ENCODE measurements at regions not wholly inside any gene's neighbourhood (a gene's known extent, or its start where the extent isn't known, plus 50 kb on each side); places are given as distances from the start of the nearest gene placed in this dataset.
"Not testable (repeated sequence)": the region's sequence is repeated elsewhere in the genome, so short reads cannot be mapped to it uniquely, and the experiment has no call there.

- no peak overlapping the region for H3K4me3 ChIP-seq
- H3K27ac ChIP-seq = no peak overlapping the region
These were observed 200.5 kb downstream of the FGF9 start for GRCh38 chr13:21871382-21871781.

- Histone ChIP-seq H3K27ac (no peak overlapping the region), H3K4me3 (no peak overlapping the region)
These were observed 201.0 kb downstream of the FGF9 start for GRCh38 chr13:21871919-21872318.

DNA sequence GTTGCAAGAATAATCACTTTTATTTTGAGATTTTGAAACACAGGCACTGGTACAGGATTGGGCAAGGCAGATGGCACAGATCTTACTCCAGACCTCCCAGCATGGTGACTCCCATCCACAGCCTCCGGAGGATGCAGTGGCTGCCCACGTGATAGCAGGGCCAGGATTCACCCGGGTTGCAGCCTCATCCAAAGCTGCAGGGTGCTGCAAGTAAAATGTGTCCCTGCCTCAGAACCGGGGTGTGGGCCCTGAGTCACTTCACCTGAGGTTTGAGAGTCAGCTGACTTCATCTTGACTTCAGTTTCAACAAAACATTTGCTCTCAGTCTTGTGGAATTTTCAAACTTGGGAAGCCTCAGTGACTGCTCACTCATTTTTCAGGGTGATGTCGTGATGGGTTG is 201.9 kb downstream of the FGF9 start:
- H3K4me3 ChIP-seq = no peak overlapping the region
- no peak overlapping the region for H3K27ac ChIP-seq

GRCh38 chr13:21875116-21875515 is 204.2 kb downstream of the FGF9 start:
- Histone ChIP-seq H3K27ac (no peak overlapping the region), H3K4me3 (no peak overlapping the region)

DNA sequence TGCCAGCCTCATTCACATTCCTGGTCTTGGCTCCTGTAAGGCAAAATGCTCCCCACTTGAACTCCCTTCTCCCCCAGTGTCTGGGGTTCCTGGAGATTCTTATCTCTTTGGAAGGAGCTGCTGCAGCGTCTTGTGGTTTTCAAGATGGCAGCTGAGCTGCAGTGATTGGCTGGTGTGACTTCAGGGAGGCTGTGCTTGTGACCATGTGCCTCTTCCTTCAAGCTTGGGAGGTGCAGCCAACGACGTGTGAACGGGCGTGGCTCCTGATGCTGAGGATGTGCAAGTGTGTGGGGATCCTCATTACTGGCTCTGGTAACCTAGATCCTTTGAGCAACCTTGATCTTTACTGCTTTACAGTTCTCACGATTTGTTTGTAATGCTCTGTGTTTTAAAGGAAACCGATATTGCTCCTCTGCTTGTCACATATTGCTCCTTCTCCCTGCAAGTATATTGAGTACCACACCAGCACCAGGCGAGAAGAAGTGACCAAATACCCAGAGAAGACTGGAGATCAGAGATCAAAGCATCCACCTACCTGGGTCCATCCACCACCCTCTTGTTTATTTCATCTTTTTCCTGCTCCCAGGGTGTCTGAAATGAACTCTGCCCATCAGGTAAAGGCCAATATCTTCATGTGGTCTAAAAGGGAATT is 208.5 kb downstream of the FGF9 start:
- H3K27ac ChIP-seq = no peak overlapping the region
- H3K4me3 ChIP-seq = no peak overlapping the region

DNA sequence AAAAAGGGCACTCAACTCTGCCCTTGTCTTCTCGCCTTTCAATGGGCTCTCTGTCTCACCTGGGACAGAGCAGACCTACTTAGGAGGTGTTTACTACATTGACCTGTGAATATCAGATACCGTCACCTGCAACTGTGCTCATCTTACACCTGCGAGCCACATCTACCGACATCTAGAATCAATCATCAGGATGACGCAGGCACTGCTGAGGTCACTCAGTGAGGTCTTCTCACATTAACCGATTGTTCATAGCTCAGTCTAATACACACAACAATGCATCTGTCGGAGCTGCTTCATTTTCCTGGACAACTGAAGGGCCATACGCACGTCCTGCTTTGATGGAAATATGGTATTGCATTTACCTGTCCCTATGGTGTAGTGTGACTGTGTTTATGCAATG is 211.9 kb downstream of the FGF9 start:
- Histone ChIP-seq H3K27ac (no peak overlapping the region), H3K4me3 (no peak overlapping the region)

GRCh38 chr13:21883713-21884112 is 212.8 kb downstream of the FGF9 start:
- no peak overlapping the region for H3K27ac ChIP-seq
- H3K4me3 ChIP-seq = no peak overlapping the region

- H3K27ac ChIP-seq = no peak overlapping the region
- H3K4me3 ChIP-seq = no peak overlapping the region
These were observed 213.5 kb downstream of the FGF9 start for GRCh38 chr13:21884299-21884909.

DNA sequence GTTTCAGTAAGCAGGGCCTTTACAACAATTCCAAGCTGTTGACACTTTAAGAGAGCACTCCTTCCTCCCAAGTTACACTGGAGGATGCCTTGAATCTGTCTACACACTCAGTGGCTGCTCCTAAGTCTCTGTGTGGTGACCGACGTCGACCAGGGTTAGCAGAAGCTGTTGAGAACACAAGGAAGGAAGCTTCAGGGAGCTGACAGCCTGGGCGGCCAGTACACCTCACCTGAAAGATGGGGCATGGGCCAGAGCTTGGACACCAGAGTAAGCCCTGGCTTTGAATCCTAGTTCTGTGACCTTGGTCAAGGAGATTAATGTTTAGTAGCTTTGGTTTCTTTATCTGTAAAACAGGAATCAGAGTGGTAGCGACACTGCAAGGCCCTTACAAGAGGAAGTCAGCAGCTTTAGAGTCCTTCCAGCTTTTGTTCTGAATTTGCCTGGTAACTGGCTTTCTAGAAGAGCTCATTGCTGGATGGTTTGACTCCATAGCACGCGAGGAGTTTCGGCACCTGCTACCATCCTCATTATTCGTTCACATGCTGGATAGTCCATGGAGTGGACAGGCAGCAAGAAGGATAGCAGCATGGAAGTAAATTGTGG is 214.2 kb downstream of the FGF9 start:
- no peak overlapping the region for H3K4me3 ChIP-seq

GRCh38 chr13:21885714-21886224 is 214.9 kb downstream of the FGF9 start:
- H3K4me3 ChIP-seq = no peak overlapping the region
- H3K27ac ChIP-seq = no peak overlapping the region

More for the DNA sequence above, 214.2 kb downstream of the FGF9 start:
- H3K27ac ChIP-seq = no peak overlapping the region

GRCh38 chr13:21889651-21890050 is 218.8 kb downstream of the FGF9 start:
- no peak overlapping the region for H3K4me3 ChIP-seq
- H3K27ac ChIP-seq = no peak overlapping the region

- H3K4me3 ChIP-seq, H3K27ac ChIP-seq: not testable (repeated sequence)
These were observed 219.3 kb downstream of the FGF9 start for GRCh38 chr13:21890220-21890619.

DNA sequence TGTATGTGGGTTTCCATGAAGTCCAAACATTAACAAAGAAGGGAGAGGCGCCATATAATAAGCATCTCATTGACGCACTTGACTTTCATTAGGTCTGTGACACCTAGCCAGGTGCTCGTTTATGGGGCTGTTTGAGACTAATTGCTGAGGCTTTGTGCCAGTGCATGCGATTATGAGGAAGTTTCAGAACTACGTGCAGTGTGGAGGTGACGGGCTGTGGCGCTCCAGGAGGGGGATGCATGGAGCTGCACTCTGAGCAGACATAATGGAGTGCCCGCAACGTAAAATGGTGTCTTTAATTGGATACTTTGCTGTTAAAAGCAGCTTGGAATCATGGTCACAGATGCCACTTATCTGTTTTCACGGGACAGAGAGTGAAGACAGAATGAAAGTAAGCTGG is 223.2 kb downstream of the FGF9 start:
- Histone ChIP-seq H3K27ac (peak overlapping the region in 2 of 21 experiments; percentile 24 to 39), H3K4me3 (no peak overlapping the region)

DNA sequence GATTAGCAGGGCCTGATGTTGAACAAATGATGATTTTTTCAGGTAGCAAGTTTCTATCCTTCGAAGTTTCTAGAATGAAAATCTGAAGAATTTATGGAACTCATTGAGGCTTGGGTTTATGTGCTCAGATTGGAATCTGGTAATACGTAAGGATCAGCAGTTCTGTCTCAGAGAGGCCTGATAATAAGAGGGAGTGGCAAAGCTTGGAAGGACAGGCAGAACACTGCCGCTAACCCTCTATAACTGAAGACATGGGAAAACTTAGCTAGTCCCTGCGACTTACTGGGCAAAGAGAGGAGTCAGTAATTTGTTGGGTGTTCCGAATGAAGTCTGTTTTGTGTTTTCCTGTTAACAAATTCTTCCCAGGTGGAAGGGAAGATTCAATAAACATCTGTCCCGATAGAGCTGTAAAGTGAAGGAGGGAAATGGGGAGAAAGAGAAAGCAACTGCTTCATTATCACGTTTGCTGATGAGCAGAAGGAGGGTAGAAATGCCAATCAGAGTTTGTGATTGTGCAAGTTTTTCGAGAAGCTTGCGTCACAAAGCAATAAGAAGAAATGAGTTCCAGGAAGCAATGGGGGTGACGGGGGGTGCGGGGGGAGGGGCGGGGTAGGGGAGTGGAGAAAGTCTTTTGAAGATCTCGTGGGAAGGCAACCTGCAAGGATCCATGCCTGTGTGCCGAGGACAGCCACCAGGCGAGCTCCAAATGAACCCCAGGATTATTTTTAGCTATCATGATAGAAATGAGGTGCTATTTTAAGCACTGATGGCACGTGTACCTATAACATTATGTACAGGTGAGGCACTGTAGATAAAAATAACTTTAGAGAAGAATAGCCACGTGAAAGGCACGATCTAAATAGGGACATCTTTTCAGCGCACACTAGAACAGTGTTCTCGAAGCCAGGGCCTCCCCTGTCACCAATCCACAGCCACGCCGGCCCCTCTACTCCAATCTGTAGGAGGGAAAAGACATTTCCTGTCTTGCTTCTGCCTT is 224.1 kb downstream of the FGF9 start:
- no peak overlapping the region for H3K4me3 ChIP-seq
- peak overlapping the region in 2 of 21 experiments; percentile 39 to 57 for H3K27ac ChIP-seq

DNA sequence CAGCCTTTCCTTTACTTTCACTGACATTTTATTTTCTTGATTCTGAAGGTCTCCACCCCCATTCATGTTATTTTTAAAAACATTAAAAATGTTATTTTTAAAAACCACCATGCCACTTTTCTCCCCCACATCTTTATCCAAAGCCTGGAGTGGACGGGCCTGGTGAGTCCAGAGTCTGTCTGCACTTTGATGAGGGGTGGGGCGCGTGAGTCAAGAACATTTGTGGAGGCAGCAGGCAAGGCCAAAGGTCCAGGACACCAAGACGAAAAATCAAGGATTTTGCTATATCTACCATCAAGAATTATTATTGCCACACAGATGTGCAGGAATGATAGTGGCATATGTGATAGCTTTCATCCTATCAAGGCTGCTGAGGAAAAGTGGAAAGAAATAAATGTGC is 224.9 kb downstream of the FGF9 start:
- H3K27ac ChIP-seq = no peak overlapping the region
- H3K4me3 ChIP-seq = no peak overlapping the region

- H3K4me3 ChIP-seq = no peak overlapping the region
- H3K27ac ChIP-seq = no peak overlapping the region
These were observed 226.3 kb downstream of the FGF9 start for GRCh38 chr13:21897161-21897560.

DNA sequence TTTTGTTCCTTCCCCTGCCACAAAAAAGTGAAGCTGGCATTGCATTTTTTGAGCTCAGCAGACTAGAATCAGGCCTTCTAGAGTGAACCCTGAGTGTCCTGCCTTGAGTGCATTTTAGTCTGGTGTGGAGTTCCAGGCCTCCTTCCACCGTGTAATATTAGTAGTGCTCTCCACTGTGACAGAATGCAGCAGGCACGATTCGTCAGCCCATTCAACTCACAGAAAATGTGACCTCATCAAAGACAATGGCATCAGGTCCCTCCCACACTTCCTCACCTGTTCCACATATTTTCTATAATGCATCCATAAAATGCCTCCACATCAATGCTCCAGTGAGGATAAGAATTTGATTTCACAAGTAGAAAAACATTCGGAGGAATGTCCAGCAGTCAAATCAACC is 227.6 kb downstream of the FGF9 start:
- Histone ChIP-seq H3K4me3 (no peak overlapping the region), H3K27ac (no peak overlapping the region)

DNA sequence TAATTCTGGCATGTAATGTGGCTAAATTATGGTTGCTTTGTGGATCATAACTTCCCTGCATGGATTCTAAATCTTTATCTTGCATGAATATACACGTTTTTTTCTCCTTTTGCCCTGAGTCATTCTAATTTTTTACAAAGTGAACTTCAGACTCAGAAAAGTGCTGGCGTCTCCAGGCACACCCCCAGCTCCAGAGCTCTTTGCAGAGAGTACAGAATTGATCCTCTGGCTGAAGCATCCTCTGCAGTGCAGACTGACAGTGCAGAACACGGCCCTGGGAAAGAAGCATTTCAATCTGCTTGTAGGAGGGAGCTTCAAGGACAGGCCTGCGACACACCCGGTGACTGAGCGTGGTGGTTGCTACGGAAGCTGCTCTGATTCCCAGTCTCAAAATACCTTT is 228.1 kb downstream of the FGF9 start:
- no peak overlapping the region for H3K27ac ChIP-seq
- H3K4me3 ChIP-seq = no peak overlapping the region

GRCh38 chr13:21901336-21901735 is 230.5 kb downstream of the FGF9 start:
- H3K27ac ChIP-seq = peak overlapping the region in 1 of 21 experiments; percentile 38
- no peak overlapping the region for H3K4me3 ChIP-seq
